ENCODE measurements at regions not wholly inside any gene's neighbourhood (a gene's known extent, or its start where the extent isn't known, plus 50 kb on each side); places are given as distances from the start of the nearest gene placed in this dataset.

DNA sequence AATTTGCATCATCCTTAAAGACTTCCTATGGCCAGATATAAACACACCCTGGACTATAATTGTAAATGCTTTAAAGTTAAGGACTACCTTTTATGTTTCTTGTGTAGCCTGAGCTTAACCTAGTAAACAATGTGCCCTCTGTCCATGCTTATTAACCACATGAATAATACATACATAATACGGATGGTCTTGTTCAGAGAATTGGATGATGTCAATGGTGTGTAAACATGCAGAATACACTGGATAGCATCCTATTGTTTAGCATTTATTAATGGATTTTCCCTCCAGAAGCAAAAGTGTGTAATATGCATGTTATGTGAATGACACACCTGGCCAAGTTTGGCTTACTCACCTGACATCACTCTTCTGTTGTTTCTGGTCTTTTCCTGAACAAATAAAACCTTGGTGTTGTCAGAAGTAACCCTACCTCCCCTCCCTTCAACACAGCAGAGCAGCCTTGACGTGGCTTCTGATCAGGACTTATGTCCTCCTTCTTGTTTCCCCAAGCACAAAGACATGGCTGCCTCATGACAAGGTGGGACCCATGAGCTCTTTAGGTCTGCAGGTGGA lies 517.9 kb downstream of the MTRR start:
- Histone ChIP-seq H3K27me3 (ENCODE audit: control insufficient read depth, insufficient read depth, low read length) (no peaks in the 10 kb centered on the region), H3K36me3 (ENCODE audit: control insufficient read depth, insufficient read depth, low read length) (no peaks in the 10 kb centered on the region), H3K9me3 (ENCODE audit: control insufficient read depth, insufficient read depth, low read length) (no peaks in the 10 kb centered on the region), H3K4me1 (ENCODE audit: control insufficient read depth, insufficient read depth, low read length) (no peaks in the 10 kb centered on the region), H3K27ac (ENCODE audit: low read depth, low read length) (no peak overlapping the region), H3K4me3 (ENCODE audit: low read depth, low read length) (no peak overlapping the region), H3K9ac (ENCODE audit: low read depth, low read length) (no peak overlapping the region)

DNA sequence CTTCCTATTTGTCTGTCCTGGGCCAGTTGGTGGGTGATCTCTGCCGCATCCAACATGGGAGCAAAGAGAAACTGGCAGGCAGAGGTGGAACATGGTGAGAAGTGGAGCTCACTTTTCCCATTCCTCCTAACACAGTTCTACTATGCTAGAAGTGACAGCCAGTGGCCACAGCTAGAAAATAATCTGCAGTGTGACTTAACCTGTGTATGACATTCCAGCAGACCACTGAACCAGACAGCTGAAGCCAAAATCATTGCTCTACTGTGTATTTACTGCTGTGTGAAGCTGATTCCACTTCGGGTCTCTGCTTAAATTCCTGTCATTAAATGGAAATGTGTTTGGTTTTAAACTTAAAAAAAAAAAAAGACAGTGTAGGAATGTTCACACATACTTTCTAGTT lies 523.0 kb downstream of the MTRR start:
- Histone ChIP-seq H3K4me3 (ENCODE audit: low read depth, low read length) (no peak overlapping the region), H3K4me1 (ENCODE audit: control insufficient read depth, insufficient read depth, low read length) (no peaks in the 10 kb centered on the region), H3K9me3 (ENCODE audit: control insufficient read depth, insufficient read depth, low read length) (no peaks in the 10 kb centered on the region), H3K27me3 (ENCODE audit: control insufficient read depth, insufficient read depth, low read length) (no peaks in the 10 kb centered on the region), H3K9ac (ENCODE audit: low read depth, low read length) (no peak overlapping the region), H3K27ac (ENCODE audit: low read depth, low read length) (no peak overlapping the region), H3K36me3 (ENCODE audit: control insufficient read depth, insufficient read depth, low read length) (no peaks in the 10 kb centered on the region)

DNA sequence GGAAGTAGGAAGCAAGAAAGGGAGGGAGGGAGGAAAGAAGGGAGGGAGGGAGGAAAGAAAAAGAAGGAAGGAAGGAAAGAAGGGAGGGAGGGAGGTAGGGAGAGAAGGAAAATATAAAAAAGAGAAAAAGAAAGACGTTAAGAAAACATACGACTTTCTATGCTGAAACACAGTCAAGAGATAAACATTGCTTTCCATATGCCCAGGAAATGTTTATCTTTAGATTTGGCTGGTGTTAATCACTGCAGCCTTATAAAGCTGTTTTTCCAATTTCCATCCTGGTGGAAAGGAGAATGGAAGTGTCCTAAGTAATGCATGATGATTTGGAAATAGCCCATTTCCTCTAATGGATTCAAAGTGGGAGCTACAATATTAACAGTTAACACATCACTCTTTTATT lies 524.3 kb downstream of the MTRR start:
- Histone ChIP-seq H3K4me3 (ENCODE audit: low read depth, low read length) (no peak overlapping the region), H3K27me3 (ENCODE audit: control insufficient read depth, insufficient read depth, low read length) (no peaks in the 10 kb centered on the region), H3K9ac (ENCODE audit: low read depth, low read length) (no peak overlapping the region), H3K9me3 (ENCODE audit: control insufficient read depth, insufficient read depth, low read length) (no peaks in the 10 kb centered on the region), H3K36me3 (ENCODE audit: control insufficient read depth, insufficient read depth, low read length) (no peaks in the 10 kb centered on the region), H3K4me1 (ENCODE audit: control insufficient read depth, insufficient read depth, low read length) (no peaks in the 10 kb centered on the region), H3K27ac (ENCODE audit: low read depth, low read length) (no peak overlapping the region)

DNA sequence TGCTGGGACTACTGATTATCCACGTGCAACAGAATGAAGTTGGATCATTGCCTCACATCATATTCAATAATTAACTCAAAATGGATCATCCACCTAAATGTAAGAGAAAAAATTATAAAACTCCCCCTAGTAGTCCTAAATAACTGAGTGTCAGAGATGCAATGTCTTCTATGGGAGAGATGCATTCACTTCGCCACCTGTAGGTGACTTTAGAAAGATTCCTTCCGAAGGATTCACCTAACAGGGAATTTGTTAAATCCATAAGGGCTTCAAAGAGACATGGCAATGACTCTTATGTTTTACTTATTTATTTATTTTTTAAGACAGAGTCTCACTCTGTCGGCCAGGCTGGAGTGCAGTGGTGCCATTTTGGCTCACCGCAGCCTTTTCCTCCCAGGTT lies 526.0 kb downstream of the MTRR start:
- no peaks in the 10 kb centered on the region for H3K4me1 ChIP-seq (ENCODE audit: control insufficient read depth, insufficient read depth, low read length)
- no peaks in the 10 kb centered on the region for H3K36me3 ChIP-seq (ENCODE audit: control insufficient read depth, insufficient read depth, low read length)
- H3K27ac ChIP-seq (ENCODE audit: low read depth, low read length), result no peak overlapping the region
- H3K27me3 ChIP-seq (ENCODE audit: control insufficient read depth, insufficient read depth, low read length), result no peaks in the 10 kb centered on the region
- H3K9me3 ChIP-seq (ENCODE audit: control insufficient read depth, insufficient read depth, low read length), result no peaks in the 10 kb centered on the region
- no peak overlapping the region for H3K9ac ChIP-seq (ENCODE audit: low read depth, low read length)
- H3K4me3 ChIP-seq (ENCODE audit: low read depth, low read length), result no peak overlapping the region

DNA sequence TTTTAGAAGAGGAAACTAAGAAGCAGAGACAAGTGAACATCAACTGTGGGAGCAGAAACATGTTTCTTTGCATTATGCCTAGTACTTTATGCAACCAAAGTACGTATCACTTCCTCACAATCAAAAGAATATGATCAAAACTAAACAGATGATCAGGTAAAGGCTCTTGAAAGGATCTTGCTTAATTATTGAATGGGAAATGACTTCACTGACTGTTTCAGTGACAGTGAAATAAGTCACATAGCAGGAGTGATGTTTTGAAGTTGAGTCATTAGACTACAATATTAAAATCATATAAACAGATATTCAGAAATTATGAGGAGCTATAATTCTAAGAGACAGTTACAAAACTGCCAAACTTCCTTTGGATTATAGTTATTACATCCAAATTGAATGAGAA lies 527.3 kb downstream of the MTRR start:
- no peak overlapping the region for H3K9ac ChIP-seq (ENCODE audit: low read depth, low read length)
- H3K27ac ChIP-seq (ENCODE audit: low read depth, low read length), result no peak overlapping the region
- H3K36me3 ChIP-seq (ENCODE audit: control insufficient read depth, insufficient read depth, low read length), result no peaks in the 10 kb centered on the region

DNA sequence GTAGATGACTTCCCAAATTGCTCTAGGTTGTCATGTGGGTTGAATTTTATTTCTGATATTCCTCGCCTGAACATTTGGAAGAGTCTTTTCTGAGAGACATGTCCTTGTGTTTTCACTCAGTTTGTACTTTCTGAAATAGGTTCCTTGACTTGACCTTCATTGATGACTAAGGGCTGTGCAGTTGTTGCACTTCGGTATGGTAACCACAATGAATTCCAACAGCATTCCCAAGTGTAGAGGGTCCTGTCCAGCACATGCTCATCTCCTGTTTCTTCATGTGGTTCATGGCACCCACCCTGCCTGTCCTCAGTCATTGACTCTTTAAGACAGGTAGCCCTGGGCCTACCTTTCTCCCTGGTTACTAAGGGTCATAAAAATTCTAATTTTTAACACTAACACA lies 527.8 kb downstream of the MTRR start:
- Histone ChIP-seq H3K27ac (ENCODE audit: low read depth, low read length) (no peak overlapping the region), H3K9me3 (ENCODE audit: control insufficient read depth, insufficient read depth, low read length) (no peaks in the 10 kb centered on the region), H3K4me3 (ENCODE audit: low read depth, low read length) (no peak overlapping the region), H3K4me1 (ENCODE audit: control insufficient read depth, insufficient read depth, low read length) (no peaks in the 10 kb centered on the region), H3K36me3 (ENCODE audit: control insufficient read depth, insufficient read depth, low read length) (no peaks in the 10 kb centered on the region), H3K27me3 (ENCODE audit: control insufficient read depth, insufficient read depth, low read length) (no peaks in the 10 kb centered on the region), H3K9ac (ENCODE audit: low read depth, low read length) (no peak overlapping the region)

More for the DNA sequence above, 527.3 kb downstream of the MTRR start:
- Histone ChIP-seq H3K4me3 (ENCODE audit: low read depth, low read length) (no peak overlapping the region), H3K4me1 (ENCODE audit: control insufficient read depth, insufficient read depth, low read length) (no peaks in the 10 kb centered on the region), H3K27me3 (ENCODE audit: control insufficient read depth, insufficient read depth, low read length) (no peaks in the 10 kb centered on the region), H3K9me3 (ENCODE audit: control insufficient read depth, insufficient read depth, low read length) (no peaks in the 10 kb centered on the region)

DNA sequence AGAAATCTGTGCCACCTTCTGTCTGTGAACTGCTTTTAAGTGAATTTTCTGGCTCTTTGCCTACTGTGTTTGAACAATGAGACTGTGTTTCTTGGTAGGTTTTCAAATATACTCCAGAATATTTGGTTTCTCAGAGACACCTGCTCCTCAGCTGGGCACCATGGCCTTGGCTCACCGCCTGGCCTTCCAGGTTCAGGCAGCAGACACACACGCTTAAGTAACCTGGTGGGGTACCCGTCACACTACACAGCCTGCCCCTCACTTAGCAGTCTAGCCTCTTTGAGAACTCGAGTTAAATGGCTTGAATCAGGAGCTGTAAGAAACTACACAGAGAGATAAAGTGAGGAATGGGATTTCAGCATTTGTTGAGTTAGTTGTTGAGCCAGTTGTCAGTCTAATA lies 530.5 kb downstream of the MTRR start:
- Histone ChIP-seq H3K4me1 (ENCODE audit: control insufficient read depth, insufficient read depth, low read length) (no peaks in the 10 kb centered on the region), H3K27ac (ENCODE audit: low read depth, low read length) (no peak overlapping the region), H3K4me3 (ENCODE audit: low read depth, low read length) (no peak overlapping the region), H3K9ac (ENCODE audit: low read depth, low read length) (no peak overlapping the region), H3K27me3 (ENCODE audit: control insufficient read depth, insufficient read depth, low read length) (no peaks in the 10 kb centered on the region), H3K9me3 (ENCODE audit: control insufficient read depth, insufficient read depth, low read length) (no peaks in the 10 kb centered on the region), H3K36me3 (ENCODE audit: control insufficient read depth, insufficient read depth, low read length) (no peaks in the 10 kb centered on the region)

DNA sequence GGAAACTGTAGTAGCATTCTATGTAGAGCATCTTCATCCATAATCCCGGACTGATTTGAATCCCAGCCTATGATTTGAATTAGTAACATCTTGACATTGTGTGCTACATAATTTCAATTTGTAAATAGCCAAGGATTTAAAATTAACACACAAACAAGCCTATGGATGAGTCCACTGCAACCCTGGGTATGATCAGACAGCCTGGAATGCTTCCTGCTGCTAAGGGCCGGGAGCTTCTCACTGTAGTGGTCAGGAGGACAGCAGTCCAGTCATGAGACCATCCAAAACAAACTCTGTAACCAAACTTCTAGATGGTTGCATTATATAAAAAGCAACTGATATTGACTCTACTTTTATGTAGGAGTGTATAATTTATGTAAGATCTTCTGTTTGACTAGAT lies 539.3 kb downstream of the MTRR start:
- Histone ChIP-seq H3K4me1 (ENCODE audit: control insufficient read depth, insufficient read depth, low read length) (no peaks in the 10 kb centered on the region), H3K9ac (ENCODE audit: low read depth, low read length) (no peak overlapping the region), H3K4me3 (ENCODE audit: low read depth, low read length) (no peak overlapping the region), H3K9me3 (ENCODE audit: control insufficient read depth, insufficient read depth, low read length) (no peaks in the 10 kb centered on the region), H3K27me3 (ENCODE audit: control insufficient read depth, insufficient read depth, low read length) (no peaks in the 10 kb centered on the region), H3K36me3 (ENCODE audit: control insufficient read depth, insufficient read depth, low read length) (no peaks in the 10 kb centered on the region), H3K27ac (ENCODE audit: low read depth, low read length) (no peak overlapping the region)

DNA sequence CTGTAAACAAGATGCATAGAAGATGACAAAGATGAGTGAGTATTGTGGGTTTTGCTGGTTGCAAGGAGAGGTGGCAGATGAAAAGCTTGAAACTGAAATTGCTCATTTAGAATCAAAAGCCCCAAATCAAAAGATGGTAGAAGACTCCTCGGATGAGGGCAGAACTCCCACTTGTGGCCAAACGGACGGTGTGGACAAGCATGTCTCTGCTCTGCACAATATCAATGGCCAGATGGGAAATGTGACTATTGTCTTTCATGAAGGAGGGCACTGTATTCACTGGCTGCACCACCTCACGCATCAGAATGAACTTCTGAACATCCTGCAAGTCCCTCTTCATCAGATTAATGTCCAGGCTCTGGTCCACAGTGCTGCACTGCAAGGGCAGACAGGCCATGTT lies 541.7 kb downstream of the MTRR start:
- Histone ChIP-seq H3K27me3 (ENCODE audit: control insufficient read depth, insufficient read depth, low read length) (no peaks in the 10 kb centered on the region), H3K36me3 (ENCODE audit: control insufficient read depth, insufficient read depth, low read length) (no peaks in the 10 kb centered on the region), H3K4me1 (ENCODE audit: control insufficient read depth, insufficient read depth, low read length) (no peaks in the 10 kb centered on the region), H3K4me3 (ENCODE audit: low read depth, low read length) (no peak overlapping the region), H3K9ac (ENCODE audit: low read depth, low read length) (no peak overlapping the region), H3K27ac (ENCODE audit: low read depth, low read length) (no peak overlapping the region), H3K9me3 (ENCODE audit: control insufficient read depth, insufficient read depth, low read length) (no peaks in the 10 kb centered on the region)

DNA sequence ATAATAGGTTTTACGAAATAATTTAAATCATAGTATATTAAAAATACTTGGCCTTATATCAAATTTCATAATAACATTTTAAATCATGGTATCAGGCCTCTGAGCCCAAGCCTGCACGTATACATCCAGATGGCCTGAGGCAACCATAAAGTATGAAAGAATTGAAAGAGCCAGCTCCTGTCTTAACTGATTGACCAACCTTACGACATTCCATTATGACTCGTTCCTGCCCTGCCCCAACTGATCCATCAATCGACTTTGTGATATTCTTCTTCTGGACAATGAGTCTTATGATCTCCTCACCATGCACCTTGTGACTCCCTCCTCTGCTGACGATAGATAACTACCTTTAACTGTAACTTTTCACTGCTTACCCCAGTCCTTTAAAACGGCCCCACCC lies 545.0 kb downstream of the MTRR start:
- Histone ChIP-seq H3K9ac (ENCODE audit: low read depth, low read length) (no peak overlapping the region), H3K4me1 (ENCODE audit: control insufficient read depth, insufficient read depth, low read length) (no peaks in the 10 kb centered on the region), H3K36me3 (ENCODE audit: control insufficient read depth, insufficient read depth, low read length) (no peaks in the 10 kb centered on the region), H3K9me3 (ENCODE audit: control insufficient read depth, insufficient read depth, low read length) (no peaks in the 10 kb centered on the region), H3K4me3 (ENCODE audit: low read depth, low read length) (no peak overlapping the region), H3K27ac (ENCODE audit: low read depth, low read length) (no peak overlapping the region), H3K27me3 (ENCODE audit: control insufficient read depth, insufficient read depth, low read length) (no peaks in the 10 kb centered on the region)

DNA sequence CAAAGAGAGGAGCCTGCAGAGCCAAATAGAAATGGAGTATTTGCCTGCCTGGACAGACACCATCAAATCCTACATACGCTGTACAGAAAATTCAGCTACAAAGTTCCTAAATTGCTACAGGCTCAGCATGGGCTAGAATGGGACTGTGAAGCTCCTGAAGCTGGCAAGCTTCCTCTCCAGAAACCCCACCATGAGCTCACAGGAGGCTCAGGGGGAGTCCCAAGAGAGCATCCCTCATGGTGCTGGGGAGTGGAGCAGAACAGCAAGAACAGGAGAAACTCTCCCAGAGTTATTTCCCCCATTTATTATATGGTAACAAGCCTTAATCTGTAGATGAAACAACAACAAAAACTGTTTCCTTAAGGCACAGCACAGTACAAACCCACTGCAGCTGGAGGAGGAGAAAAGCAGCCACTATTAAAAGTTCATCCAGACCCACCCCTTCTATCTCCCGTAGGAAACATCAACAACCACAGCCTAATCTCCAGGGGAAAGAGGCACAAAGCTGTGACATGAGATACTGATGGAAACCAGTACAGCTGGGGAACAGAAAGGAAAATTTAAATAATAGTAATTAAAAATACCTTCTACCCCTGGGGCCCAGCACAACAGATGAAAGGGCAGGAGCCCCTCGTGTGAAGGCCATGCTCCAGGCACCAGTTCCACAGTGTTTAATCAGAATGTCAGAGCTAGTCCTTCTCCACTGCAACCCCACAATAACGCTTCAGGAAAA lies 548.5 kb downstream of the MTRR start:
- Histone ChIP-seq H3K9ac (ENCODE audit: low read depth, low read length) (no peak overlapping the region), H3K9me3 (ENCODE audit: control insufficient read depth, insufficient read depth, low read length) (no peaks in the 10 kb centered on the region), H3K4me3 (ENCODE audit: low read depth, low read length) (no peak overlapping the region), H3K4me1 (ENCODE audit: control insufficient read depth, insufficient read depth, low read length) (no peaks in the 10 kb centered on the region), H3K36me3 (ENCODE audit: control insufficient read depth, insufficient read depth, low read length) (no peaks in the 10 kb centered on the region), H3K27ac (ENCODE audit: low read depth, low read length) (no peak overlapping the region), H3K27me3 (ENCODE audit: control insufficient read depth, insufficient read depth, low read length) (no peaks in the 10 kb centered on the region)
